ENCODE measurements at regions not wholly inside any gene's neighbourhood (a gene's known extent, or its start where the extent isn't known, plus 50 kb on each side); places are given as distances from the start of the nearest gene placed in this dataset.

GRCh38 chr2:236787885-236788284, 218.3 kb downstream of the ACKR3 start:
- no peak for DNase-seq
- TF ChIP-seq GATA1 (IDR thresholded peaks at IDR 0.05; ENCODE audit: low read depth, low read length) (no peak), POLR2A (IDR thresholded peaks at IDR 0.05; ENCODE audit: low read length) (no peak)

- no peak for TF ChIP-seq POLR2A (IDR thresholded peaks at IDR 0.05; ENCODE audit: low read length)
- TF ChIP-seq GATA1 (IDR thresholded peaks at IDR 0.05; ENCODE audit: low read depth, low read length): no peak
- DNase-seq: no peak
Measured at GRCh38 chr2:236790963-236791362, 221.3 kb downstream of the ACKR3 start.

- no peak for DNase-seq
- TF ChIP-seq GATA1 (IDR thresholded peaks at IDR 0.05; ENCODE audit: low read depth, low read length) (no peak), POLR2A (IDR thresholded peaks at IDR 0.05; ENCODE audit: low read length) (no peak)
Measured at GRCh38 chr2:236793023-236794011, 223.7 kb downstream of the ACKR3 start.

- DNase-seq: no peak
Measured at GRCh38 chr2:236794176-236794957, 224.7 kb downstream of the ACKR3 start.

GRCh38 chr2:236795169-236795860, 225.7 kb downstream of the ACKR3 start:
- TF ChIP-seq POLR2A (IDR thresholded peaks at IDR 0.05; ENCODE audit: low read length) (no peak), GATA1 (IDR thresholded peaks at IDR 0.05; ENCODE audit: low read depth, low read length) (no peak)
- DNase-seq: no peak

More at GRCh38 chr2:236794176-236794957, 224.7 kb downstream of the ACKR3 start:
- TF ChIP-seq POLR2A (IDR thresholded peaks at IDR 0.05; ENCODE audit: low read length) (no peak), GATA1 (IDR thresholded peaks at IDR 0.05; ENCODE audit: low read depth, low read length) (no peak)

GRCh38 chr2:236795861-236796219, 226.2 kb downstream of the ACKR3 start:
- no peak for TF ChIP-seq POLR2A (IDR thresholded peaks at IDR 0.05; ENCODE audit: low read length)
- no peak for TF ChIP-seq GATA1 (IDR thresholded peaks at IDR 0.05; ENCODE audit: low read depth, low read length)

GRCh38 chr2:236796236-236796635, 226.6 kb downstream of the ACKR3 start:
- DNase-seq: no peak

More at GRCh38 chr2:236795861-236796219, 226.2 kb downstream of the ACKR3 start:
- no peak for DNase-seq

GRCh38 chr2:236797411-236797810, 227.8 kb downstream of the ACKR3 start:
- TF ChIP-seq POLR2A (IDR thresholded peaks at IDR 0.05; ENCODE audit: low read length): no peak
- TF ChIP-seq GATA1 (IDR thresholded peaks at IDR 0.05; ENCODE audit: low read depth, low read length): no peak
- DNase-seq: no peak

More at GRCh38 chr2:236796236-236796635, 226.6 kb downstream of the ACKR3 start:
- TF ChIP-seq GATA1 (IDR thresholded peaks at IDR 0.05; ENCODE audit: low read depth, low read length) (no peak), POLR2A (IDR thresholded peaks at IDR 0.05; ENCODE audit: low read length) (no peak)

GRCh38 chr2:236798491-236798890, 228.9 kb downstream of the ACKR3 start:
- TF ChIP-seq POLR2A (IDR thresholded peaks at IDR 0.05; ENCODE audit: low read length) (no peak), GATA1 (IDR thresholded peaks at IDR 0.05; ENCODE audit: low read depth, low read length) (no peak)
- no peak for DNase-seq

GRCh38 chr2:236799391-236800026, 229.9 kb downstream of the ACKR3 start:
- DNase-seq: no peak
- TF ChIP-seq GATA1 (IDR thresholded peaks at IDR 0.05; ENCODE audit: low read depth, low read length): no peak
- no peak for TF ChIP-seq POLR2A (IDR thresholded peaks at IDR 0.05; ENCODE audit: low read length)

- DNase-seq: no peak
- TF ChIP-seq POLR2A (IDR thresholded peaks at IDR 0.05; ENCODE audit: low read length) (no peak), GATA1 (IDR thresholded peaks at IDR 0.05; ENCODE audit: low read depth, low read length) (no peak)
Measured at GRCh38 chr2:236802862-236803261, 233.2 kb downstream of the ACKR3 start.

- TF ChIP-seq POLR2A (IDR thresholded peaks at IDR 0.05; ENCODE audit: low read length): no peak
- TF ChIP-seq GATA1 (IDR thresholded peaks at IDR 0.05; ENCODE audit: low read depth, low read length): no peak
- DNase-seq: no peak
Measured at GRCh38 chr2:236803621-236804020, 234.0 kb downstream of the ACKR3 start.

Measured in erythroblast (primary cell).